HepG2 (cell line): ENCODE measurements at regions not wholly inside any gene's neighbourhood (a gene's known extent, or its start where the extent isn't known, plus 50 kb on each side); places are given as distances from the start of the nearest gene placed in this dataset.

Experiments
- AGO1 ChIP-seq: fragments of 200-400 bp; formaldehyde crosslinking; IDR thresholded peaks from 2 replicates; pipeline ENCODE4 v1.6.1; 2017; ENCODE audit warnings: mild to moderate bottlenecking, low read depth, low read length, moderate library complexity; ENCODE audit not compliant: poor library complexity, severe bottlenecking
- BHLHE40 ChIP-seq: IDR thresholded peaks from 2 replicates; pipeline ENCODE4 v1.6.1; 2011; ENCODE audit warnings: low read length, improper control_type of control experiment
- ETV6 ChIP-seq: sonication (generic); formaldehyde crosslinking; conservative IDR thresholded peaks from 2 replicates; pipeline ENCODE4 v1.4.0; 2020; ENCODE audit warnings: missing genetic modification reagents
- HIVEP1 ChIP-seq: sonication (generic); formaldehyde crosslinking; IDR thresholded peaks from 2 replicates; pipeline ENCODE4 v1.4.0; 2020; ENCODE audit warnings: mild to moderate bottlenecking, missing genetic modification reagents
- PBX2 ChIP-seq: IDR thresholded peaks from 2 replicates; pipeline ENCODE4 v1.6.1; 2016; ENCODE audit warnings: control low read depth
- SNRNP70 ChIP-seq: fragments of 200-400 bp; formaldehyde crosslinking; IDR thresholded peaks from 2 replicates; pipeline ENCODE4 v1.6.1; 2017; ENCODE audit warnings: mild to moderate bottlenecking, low read depth, low read length, moderate library complexity
- SP1 ChIP-seq, 2 experiments: fragments of 450-650 bp in 1 of 2; sonication (generic) in 1 of 2; formaldehyde crosslinking in 1 of 2; IDR thresholded peaks; 2 replicates each; pipeline versions ENCODE4 v1.4.0 to v1.6.1; 2016 to 2020; ENCODE audit warnings: missing genetic modification reagents in 1 of 2
- ZBTB38 ChIP-seq: sonication (generic); formaldehyde crosslinking; IDR thresholded peaks from 2 replicates; pipeline ENCODE4 v1.5.1; 2020; ENCODE audit warnings: mild to moderate bottlenecking, missing genetic modification reagents
- ZNF160 ChIP-seq: sonication (generic); formaldehyde crosslinking; IDR thresholded peaks from 2 replicates; pipeline ENCODE4 v1.8.0; 2022; ENCODE audit warnings: mild to moderate bottlenecking, inconsistent platforms, missing genetic modification reagents
- ZNF207 ChIP-seq: fragments of 450-650 bp; IDR thresholded peaks from 2 replicates; pipeline ENCODE4 v1.6.1; 2016; ENCODE audit warnings: antibody characterized with exemption, borderline replicate concordance
- ZNF251 ChIP-seq: sonication (generic); formaldehyde crosslinking; IDR thresholded peaks from 2 replicates; pipeline ENCODE4 v1.9.0; 2021; ENCODE audit warnings: mild to moderate bottlenecking, missing genetic modification reagents
- TF ChIP-seq, protein P1 (sequence below): sonication (generic); formaldehyde crosslinking; IDR thresholded peaks from 2 replicates; pipeline ENCODE4 v1.5.0; 2020; ENCODE audit warnings: mild to moderate bottlenecking, missing genetic modification reagents, moderate library complexity

DNA sequence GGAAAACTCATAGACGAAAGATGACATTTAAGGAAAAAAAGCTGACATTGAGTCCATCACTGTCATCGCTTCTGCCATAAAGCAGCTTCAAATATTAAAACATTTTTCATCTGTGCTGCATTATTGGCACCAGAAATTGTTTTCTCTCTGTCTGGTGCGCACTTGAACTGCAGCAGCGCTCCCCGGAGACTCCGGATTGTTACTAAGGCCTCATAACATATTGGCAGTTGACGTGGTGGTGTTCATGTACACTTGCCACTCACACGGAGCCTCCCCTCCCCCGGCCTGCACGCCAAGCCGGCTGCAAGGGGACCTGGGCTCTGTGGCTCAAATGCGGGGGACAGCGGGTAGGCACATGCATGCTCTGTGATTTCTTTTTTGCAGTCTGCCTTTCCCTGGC is 203.2 kb downstream of the TSHZ3 start:
- TF ChIP-seq ETV6 (no peak), ZNF251 (CRISPR knock-in tag) (no peak), HIVEP1 (CRISPR knock-in tag) (no peak), PBX2 (CRISPR knock-in tag) (no peak), SNRNP70 (no peak), ZNF207 (no peak), ZBTB38 (no peak), AGO1 (no peak), SP1 (IDR thresholded peaks at IDR 0.05) (no peak), SP1 (CRISPR knock-in tag; IDR thresholded peaks at IDR 0.05) (no peak), BHLHE40 (no peak), ZNF160 (CRISPR knock-in tag) (no peak)
- TF ChIP-seq, protein P1, sequence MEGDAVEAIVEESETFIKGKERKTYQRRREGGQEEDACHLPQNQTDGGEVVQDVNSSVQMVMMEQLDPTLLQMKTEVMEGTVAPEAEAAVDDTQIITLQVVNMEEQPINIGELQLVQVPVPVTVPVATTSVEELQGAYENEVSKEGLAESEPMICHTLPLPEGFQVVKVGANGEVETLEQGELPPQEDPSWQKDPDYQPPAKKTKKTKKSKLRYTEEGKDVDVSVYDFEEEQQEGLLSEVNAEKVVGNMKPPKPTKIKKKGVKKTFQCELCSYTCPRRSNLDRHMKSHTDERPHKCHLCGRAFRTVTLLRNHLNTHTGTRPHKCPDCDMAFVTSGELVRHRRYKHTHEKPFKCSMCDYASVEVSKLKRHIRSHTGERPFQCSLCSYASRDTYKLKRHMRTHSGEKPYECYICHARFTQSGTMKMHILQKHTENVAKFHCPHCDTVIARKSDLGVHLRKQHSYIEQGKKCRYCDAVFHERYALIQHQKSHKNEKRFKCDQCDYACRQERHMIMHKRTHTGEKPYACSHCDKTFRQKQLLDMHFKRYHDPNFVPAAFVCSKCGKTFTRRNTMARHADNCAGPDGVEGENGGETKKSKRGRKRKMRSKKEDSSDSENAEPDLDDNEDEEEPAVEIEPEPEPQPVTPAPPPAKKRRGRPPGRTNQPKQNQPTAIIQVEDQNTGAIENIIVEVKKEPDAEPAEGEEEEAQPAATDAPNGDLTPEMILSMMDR (CRISPR knock-in tag): no peak
